SK-N-SH treated with all-trans-retinoic acid at 6 μM for 48 hours (cell line): ENCODE measurements at regions not wholly inside any gene's neighbourhood (a gene's known extent, or its start where the extent isn't known, plus 50 kb on each side); places are given as distances from the start of the nearest gene placed in this dataset.

ENCODE experiments used
- ATAC-seq: fragments of 200-7000 bp; cut with Tn5 transposase; 3 replicates; pipeline ENCODE4 v1.9.1; 2020; ENCODE audit warnings: mild to moderate bottlenecking, moderate library complexity
- ARNTL ChIP-seq: fragments of 450-650 bp; formaldehyde crosslinking; IDR thresholded peaks from 2 replicates; pipeline ENCODE4 v1.5.0; 2020; ENCODE audit warnings: low read depth, mild to moderate bottlenecking, moderate library complexity, borderline replicate concordance
- BACH2 ChIP-seq: fragments of 250-450 bp; sonication (Bioruptor Pico); IDR thresholded peaks from 2 replicates; pipeline ENCODE4 v1.9.0; 2021; ENCODE audit warnings: mild to moderate bottlenecking, borderline replicate concordance
- CSDC2 ChIP-seq: fragments of 250-450 bp; sonication (Bioruptor Pico); IDR thresholded peaks from 2 replicates; pipeline ENCODE4 v1.5.0; 2020; ENCODE audit warnings: mild to moderate bottlenecking, moderate library complexity
- ESRRG ChIP-seq: fragments of 250-450 bp; sonication (Bioruptor Pico); IDR thresholded peaks from 2 replicates; pipeline ENCODE4 v1.6.1; 2021; ENCODE audit warnings: mild to moderate bottlenecking
- GLIS3 ChIP-seq: fragments of 250-450 bp; sonication (Bioruptor Pico); IDR thresholded peaks from 2 replicates; pipeline ENCODE4 v1.5.0; 2020; ENCODE audit warnings: mild to moderate bottlenecking, moderate library complexity
- ISL1 ChIP-seq: fragments of 250-450 bp; sonication (Bioruptor Pico); IDR thresholded peaks from 2 replicates; pipeline ENCODE4 v2.1.2; 2022; ENCODE audit warnings: mild to moderate bottlenecking, moderate library complexity
- POU6F1 ChIP-seq: fragments of 250-450 bp; sonication (Bioruptor Pico); IDR thresholded peaks from 2 replicates; pipeline ENCODE4 v1.8.0; 2021; ENCODE audit warnings: low read depth, mild to moderate bottlenecking, moderate library complexity, borderline replicate concordance
- PPARA ChIP-seq: fragments of 250-450 bp; sonication (Bioruptor Pico); IDR thresholded peaks from 2 replicates; pipeline ENCODE4 v1.5.0; 2020; ENCODE audit warnings: mild to moderate bottlenecking, borderline replicate concordance
- SNAI2 ChIP-seq: fragments of 250-450 bp; sonication (Bioruptor Pico); IDR thresholded peaks from 2 replicates; pipeline ENCODE4 v1.5.0; 2020; ENCODE audit warnings: mild to moderate bottlenecking, moderate library complexity
- TCF4 ChIP-seq: fragments of 250-450 bp; sonication (Bioruptor Pico); IDR thresholded peaks from 2 replicates; pipeline ENCODE4 v1.8.0; 2021; ENCODE audit warnings: mild to moderate bottlenecking, moderate library complexity, borderline replicate concordance
- TOX ChIP-seq: fragments of 250-450 bp; sonication (Bioruptor Pico); IDR thresholded peaks from 2 replicates; pipeline ENCODE4 v1.8.0; 2021; ENCODE audit warnings: mild to moderate bottlenecking, moderate library complexity, borderline replicate concordance
- ZC3H10 ChIP-seq: fragments of 250-450 bp; sonication (Bioruptor Pico); IDR thresholded peaks from 2 replicates; pipeline ENCODE4 v1.5.1; 2021; ENCODE audit warnings: mild to moderate bottlenecking, moderate library complexity
- ZFP3 ChIP-seq: fragments of 250-450 bp; sonication (Bioruptor Pico); IDR thresholded peaks from 2 replicates; pipeline ENCODE4 v1.5.0; 2020; ENCODE audit warnings: mild to moderate bottlenecking, moderate library complexity
- ZFP30 ChIP-seq: fragments of 450-650 bp; formaldehyde crosslinking; IDR thresholded peaks from 2 replicates; pipeline ENCODE4 v1.5.0; 2022; ENCODE audit warnings: mild to moderate bottlenecking, moderate library complexity
- ZNF70 ChIP-seq: fragments of 450-650 bp; formaldehyde crosslinking; IDR thresholded peaks from 2 replicates; pipeline ENCODE4 v1.5.0; 2020; ENCODE audit warnings: mild to moderate bottlenecking, moderate library complexity
- ZNF8 ChIP-seq: fragments of 450-650 bp; formaldehyde crosslinking; IDR thresholded peaks from 2 replicates; pipeline ENCODE4 v1.5.0; 2020; ENCODE audit warnings: mild to moderate bottlenecking, moderate library complexity
- TF ChIP-seq, protein P1 (sequence below): fragments of 250-450 bp; sonication (Bioruptor Pico); IDR thresholded peaks from 2 replicates; pipeline ENCODE4 v1.5.0; 2020; ENCODE audit warnings: mild to moderate bottlenecking, moderate library complexity
- TF ChIP-seq, protein P2 (sequence below): fragments of 250-450 bp; sonication (Bioruptor Pico); IDR thresholded peaks from 2 replicates; pipeline ENCODE4 v1.8.0; 2020; ENCODE audit warnings: mild to moderate bottlenecking, moderate library complexity, borderline replicate concordance
- TF ChIP-seq, protein P3 (sequence below): fragments of 250-450 bp; sonication (Bioruptor Pico); IDR thresholded peaks from 2 replicates; pipeline ENCODE4 v1.5.1; 2021; ENCODE audit warnings: mild to moderate bottlenecking, moderate library complexity

DNA sequence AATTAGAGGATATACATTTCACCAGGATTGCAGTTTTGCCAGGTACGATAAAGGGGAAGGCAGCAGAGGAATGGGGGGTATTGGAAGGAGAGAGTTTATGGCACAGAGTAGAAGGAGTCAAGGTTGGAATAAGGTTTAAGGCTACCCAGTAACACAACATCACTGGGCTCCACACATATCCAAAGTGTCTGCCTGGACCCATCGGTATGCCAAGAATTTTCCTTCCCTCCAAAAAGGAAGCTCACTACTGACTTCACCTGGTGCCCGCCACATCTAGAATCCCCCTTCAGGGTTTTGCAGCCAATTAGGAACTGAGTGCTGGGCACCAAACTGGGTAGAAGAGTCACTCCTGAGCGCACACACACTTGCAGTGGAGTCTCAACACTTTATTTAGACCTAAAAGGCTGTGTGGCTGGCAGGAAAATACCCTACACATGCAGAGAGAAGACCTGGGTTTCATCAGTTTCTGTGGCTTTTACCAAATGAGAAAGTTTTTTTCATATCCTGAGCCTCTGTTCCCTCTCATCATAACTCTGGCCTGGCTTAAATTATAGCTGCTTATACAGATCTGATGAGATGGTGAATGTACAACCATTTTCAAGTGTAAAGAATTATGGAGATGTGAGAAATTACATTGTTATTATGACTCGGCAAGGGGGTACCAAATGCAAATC is 190.8 kb upstream of the LPP start:
- no peak for TF ChIP-seq ZC3H10
- no peak for TF ChIP-seq TOX (CRISPR knock-in tag)
- no peak for TF ChIP-seq ESRRG
- TF ChIP-seq, protein P1, sequence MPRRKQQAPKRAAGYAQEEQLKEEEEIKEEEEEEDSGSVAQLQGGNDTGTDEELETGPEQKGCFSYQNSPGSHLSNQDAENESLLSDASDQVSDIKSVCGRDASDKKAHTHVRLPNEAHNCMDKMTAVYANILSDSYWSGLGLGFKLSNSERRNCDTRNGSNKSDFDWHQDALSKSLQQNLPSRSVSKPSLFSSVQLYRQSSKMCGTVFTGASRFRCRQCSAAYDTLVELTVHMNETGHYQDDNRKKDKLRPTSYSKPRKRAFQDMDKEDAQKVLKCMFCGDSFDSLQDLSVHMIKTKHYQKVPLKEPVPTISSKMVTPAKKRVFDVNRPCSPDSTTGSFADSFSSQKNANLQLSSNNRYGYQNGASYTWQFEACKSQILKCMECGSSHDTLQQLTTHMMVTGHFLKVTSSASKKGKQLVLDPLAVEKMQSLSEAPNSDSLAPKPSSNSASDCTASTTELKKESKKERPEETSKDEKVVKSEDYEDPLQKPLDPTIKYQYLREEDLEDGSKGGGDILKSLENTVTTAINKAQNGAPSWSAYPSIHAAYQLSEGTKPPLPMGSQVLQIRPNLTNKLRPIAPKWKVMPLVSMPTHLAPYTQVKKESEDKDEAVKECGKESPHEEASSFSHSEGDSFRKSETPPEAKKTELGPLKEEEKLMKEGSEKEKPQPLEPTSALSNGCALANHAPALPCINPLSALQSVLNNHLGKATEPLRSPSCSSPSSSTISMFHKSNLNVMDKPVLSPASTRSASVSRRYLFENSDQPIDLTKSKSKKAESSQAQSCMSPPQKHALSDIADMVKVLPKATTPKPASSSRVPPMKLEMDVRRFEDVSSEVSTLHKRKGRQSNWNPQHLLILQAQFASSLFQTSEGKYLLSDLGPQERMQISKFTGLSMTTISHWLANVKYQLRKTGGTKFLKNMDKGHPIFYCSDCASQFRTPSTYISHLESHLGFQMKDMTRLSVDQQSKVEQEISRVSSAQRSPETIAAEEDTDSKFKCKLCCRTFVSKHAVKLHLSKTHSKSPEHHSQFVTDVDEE (CRISPR knock-in tag): no peak
- no peak for TF ChIP-seq SNAI2 (CRISPR knock-in tag)
- TF ChIP-seq TCF4 (CRISPR knock-in tag): no peak
- no peak for TF ChIP-seq ARNTL (CRISPR knock-in tag)
- TF ChIP-seq ZFP30 (CRISPR knock-in tag): no peak
- no peak for TF ChIP-seq ZNF8 (CRISPR knock-in tag)
- TF ChIP-seq, protein P2, sequence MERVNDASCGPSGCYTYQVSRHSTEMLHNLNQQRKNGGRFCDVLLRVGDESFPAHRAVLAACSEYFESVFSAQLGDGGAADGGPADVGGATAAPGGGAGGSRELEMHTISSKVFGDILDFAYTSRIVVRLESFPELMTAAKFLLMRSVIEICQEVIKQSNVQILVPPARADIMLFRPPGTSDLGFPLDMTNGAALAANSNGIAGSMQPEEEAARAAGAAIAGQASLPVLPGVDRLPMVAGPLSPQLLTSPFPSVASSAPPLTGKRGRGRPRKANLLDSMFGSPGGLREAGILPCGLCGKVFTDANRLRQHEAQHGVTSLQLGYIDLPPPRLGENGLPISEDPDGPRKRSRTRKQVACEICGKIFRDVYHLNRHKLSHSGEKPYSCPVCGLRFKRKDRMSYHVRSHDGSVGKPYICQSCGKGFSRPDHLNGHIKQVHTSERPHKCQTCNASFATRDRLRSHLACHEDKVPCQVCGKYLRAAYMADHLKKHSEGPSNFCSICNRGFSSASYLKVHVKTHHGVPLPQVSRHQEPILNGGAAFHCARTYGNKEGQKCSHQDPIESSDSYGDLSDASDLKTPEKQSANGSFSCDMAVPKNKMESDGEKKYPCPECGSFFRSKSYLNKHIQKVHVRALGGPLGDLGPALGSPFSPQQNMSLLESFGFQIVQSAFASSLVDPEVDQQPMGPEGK (CRISPR knock-in tag): no peak
- TF ChIP-seq ZNF70 (CRISPR knock-in tag): no peak
- no peak for TF ChIP-seq BACH2 (CRISPR knock-in tag)
- no peak for TF ChIP-seq ISL1 (CRISPR knock-in tag)
- TF ChIP-seq PPARA (CRISPR knock-in tag): no peak
- no peak for TF ChIP-seq ZFP3
- no peak for TF ChIP-seq CSDC2 (CRISPR knock-in tag)
- TF ChIP-seq, protein P3, sequence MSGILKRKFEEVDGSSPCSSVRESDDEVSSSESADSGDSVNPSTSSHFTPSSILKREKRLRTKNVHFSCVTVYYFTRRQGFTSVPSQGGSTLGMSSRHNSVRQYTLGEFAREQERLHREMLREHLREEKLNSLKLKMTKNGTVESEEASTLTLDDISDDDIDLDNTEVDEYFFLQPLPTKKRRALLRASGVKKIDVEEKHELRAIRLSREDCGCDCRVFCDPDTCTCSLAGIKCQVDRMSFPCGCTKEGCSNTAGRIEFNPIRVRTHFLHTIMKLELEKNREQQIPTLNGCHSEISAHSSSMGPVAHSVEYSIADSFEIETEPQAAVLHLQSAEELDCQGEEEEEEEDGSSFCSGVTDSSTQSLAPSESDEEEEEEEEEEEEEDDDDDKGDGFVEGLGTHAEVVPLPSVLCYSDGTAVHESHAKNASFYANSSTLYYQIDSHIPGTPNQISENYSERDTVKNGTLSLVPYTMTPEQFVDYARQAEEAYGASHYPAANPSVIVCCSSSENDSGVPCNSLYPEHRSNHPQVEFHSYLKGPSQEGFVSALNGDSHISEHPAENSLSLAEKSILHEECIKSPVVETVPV (CRISPR knock-in tag): no peak
- no peak for TF ChIP-seq POU6F1 (CRISPR knock-in tag)
- TF ChIP-seq, all 23 proteins: peak for 0
- peak; percentile 70 for ATAC-seq

DNA sequence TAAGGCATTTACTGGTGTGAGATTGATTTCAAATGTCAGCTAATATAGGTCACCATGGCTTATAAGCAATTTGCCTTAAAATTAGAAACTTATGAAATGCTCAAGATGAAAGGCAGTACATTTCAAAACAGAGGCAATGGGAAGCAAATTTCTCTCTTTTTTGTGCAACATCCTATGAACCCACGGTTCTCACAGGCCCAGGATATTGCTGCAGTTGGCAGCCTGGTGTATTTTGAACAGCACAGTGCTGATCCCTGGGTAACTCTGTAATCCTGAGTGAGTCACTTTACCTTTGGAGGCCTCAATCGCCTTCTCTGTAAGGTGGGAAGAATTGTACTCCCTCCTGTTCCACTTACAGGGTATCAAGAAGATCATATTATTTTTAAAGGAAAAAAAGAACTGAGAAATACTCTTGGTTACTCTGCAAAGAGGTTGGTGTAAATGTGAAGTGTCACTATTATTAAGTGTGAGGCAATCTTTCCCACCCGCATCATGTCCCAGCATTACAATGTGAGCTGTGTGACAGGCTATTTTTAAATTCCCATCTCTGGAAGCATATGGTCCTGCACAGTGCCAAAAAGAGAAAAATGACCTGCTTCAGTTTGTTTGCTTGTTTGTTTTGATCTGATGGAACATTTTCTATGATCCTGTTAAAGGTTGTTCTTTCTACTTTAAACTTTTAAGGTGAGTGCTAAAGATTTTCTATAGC is 190.1 kb upstream of the LPP start:
- TF ChIP-seq ISL1 (CRISPR knock-in tag) (no peak), ARNTL (CRISPR knock-in tag) (no peak), GLIS3 (no peak), PPARA (CRISPR knock-in tag) (no peak), ZNF70 (CRISPR knock-in tag) (no peak), POU6F1 (CRISPR knock-in tag) (no peak), TCF4 (CRISPR knock-in tag) (no peak), ZNF8 (CRISPR knock-in tag) (no peak), ZFP30 (CRISPR knock-in tag) (no peak)
- TF ChIP-seq, protein P2 (CRISPR knock-in tag): no peak
- ATAC-seq: peak; percentile 57; the same call in 2 of the 3 replicates
